Stomach (tissue), 8 donors: ENCODE measurements at regions not wholly inside any gene's neighbourhood (a gene's known extent, or its start where the extent isn't known, plus 50 kb on each side); places are given as distances from the start of the nearest gene placed in this dataset.

Source experiments
- DNase-seq, 2 donors: peaks; one replicate each; pipeline versions ENCODE4 v3.0.0 to v3.0.0-alpha.2; 2013 to 2019
- H3K27ac ChIP-seq, 5 donors: fragments of 200-600 bp in 4 of 5; sonication (generic) in 4 of 5; one replicate each; pipeline ENCODE4 v1.5.1; 2013 to 2019; ENCODE audit warnings: mild to moderate bottlenecking in 1 of 5, moderate library complexity in 1 of 5
- H3K27me3 ChIP-seq, 3 donors: fragments of 200-600 bp; sonication (generic); one replicate each; pipeline ENCODE4 v1.5.1; 2017 to 2019; ENCODE audit warnings: mixed run types in 1 of 3
- H3K36me3 ChIP-seq, 4 donors: fragments of 200-600 bp; sonication (generic); 1 replicate in 3 of 4; 2 replicates in 1 of 4; pipeline ENCODE4 v1.5.1; 2016 to 2019
- H3K4me1 ChIP-seq, 4 donors: fragments of 200-600 bp; sonication (generic); one replicate each; pipeline ENCODE4 v1.5.1; 2016 to 2019
- H3K4me3 ChIP-seq, 4 donors: fragments of 200-600 bp; sonication (generic) in 3 of 4; one replicate each; pipeline ENCODE4 v1.5.1; 2016 to 2019; ENCODE audit warnings: mild to moderate bottlenecking in 1 of 4
- H3K9me3 ChIP-seq, 4 donors: fragments of 200-600 bp; sonication (generic); one replicate each; pipeline ENCODE4 v1.5.1; 2016 to 2019
- EP300 ChIP-seq: sonication (generic); formaldehyde crosslinking; IDR thresholded peaks from one replicate; pipeline ENCODE4 v1.6.1; 2017; ENCODE audit warnings: antibody characterized with exemption
- POLR2A ChIP-seq, 4 donors: fragments of 450-650 bp; IDR thresholded peaks; one replicate each; pipeline ENCODE4 v1.6.1; 2016; ENCODE audit warnings: antibody characterized with exemption in 4 of 4, control low read depth in 2 of 4, mild to moderate bottlenecking in 1 of 4, moderate library complexity in 1 of 4
- POLR2AphosphoS5 ChIP-seq, 3 donors: sonication (generic); formaldehyde crosslinking; IDR thresholded peaks; one replicate each; pipeline ENCODE4 v1.6.1; 2016; ENCODE audit warnings: antibody characterized with exemption in 3 of 3
- WGBS, 5 donors: extraction: QIAGEN DNeasy Blood & Tissue Kit in 3 of 5; methylation state at CpG; one replicate each; pipeline versions ENCODE4 v1.1.5 to v1.1.7; 2013 to 2018; 5-methylcytosine and 5-hydroxymethylcytosine counted together
- intact Hi-C: fragments of 100-400 bp; cut with DNase I; formaldehyde crosslinking; loops from one replicate; pipeline ENCODE4 v1.15.1; 2023; ENCODE audit warnings: low total_unique reads
- TF ChIP-seq, protein P1 (sequence below), 7 experiments: fragments of 450-650 bp in 4 of 7; fragments of 200-600 bp in 3 of 7; sonication (generic) in 3 of 7; IDR thresholded peaks; one replicate each; pipeline ENCODE4 v1.5.1; 2016 to 2019; ENCODE audit warnings: antibody characterized with exemption in 7 of 7, control low read depth in 2 of 7, mild to moderate bottlenecking in 1 of 7
- donor health status: healthy with polysubstance abuse.
- donor health status: Bipolar disorder and iron deficiency.
- donor health status: healthy.

DNA sequence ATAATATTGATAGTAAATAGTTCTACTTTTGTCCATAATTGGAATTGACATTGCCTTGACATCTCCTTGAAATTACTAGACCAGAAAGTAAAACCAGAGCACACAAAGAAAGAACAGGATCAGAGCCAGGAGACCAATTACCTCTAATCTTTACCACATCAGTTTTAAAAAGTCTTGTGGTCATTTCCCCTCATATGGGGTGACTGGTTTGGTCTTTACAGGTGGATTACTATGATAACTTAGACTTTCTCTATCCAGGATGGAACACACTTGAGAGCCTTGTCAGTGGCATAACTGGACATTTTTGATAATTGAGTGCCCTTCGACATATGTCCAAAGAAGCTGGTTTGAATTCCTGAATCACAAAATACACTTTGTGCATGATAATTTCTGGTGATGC, 1148.1 kb upstream of the NCAM2 start:
- TF ChIP-seq, protein P1, sequence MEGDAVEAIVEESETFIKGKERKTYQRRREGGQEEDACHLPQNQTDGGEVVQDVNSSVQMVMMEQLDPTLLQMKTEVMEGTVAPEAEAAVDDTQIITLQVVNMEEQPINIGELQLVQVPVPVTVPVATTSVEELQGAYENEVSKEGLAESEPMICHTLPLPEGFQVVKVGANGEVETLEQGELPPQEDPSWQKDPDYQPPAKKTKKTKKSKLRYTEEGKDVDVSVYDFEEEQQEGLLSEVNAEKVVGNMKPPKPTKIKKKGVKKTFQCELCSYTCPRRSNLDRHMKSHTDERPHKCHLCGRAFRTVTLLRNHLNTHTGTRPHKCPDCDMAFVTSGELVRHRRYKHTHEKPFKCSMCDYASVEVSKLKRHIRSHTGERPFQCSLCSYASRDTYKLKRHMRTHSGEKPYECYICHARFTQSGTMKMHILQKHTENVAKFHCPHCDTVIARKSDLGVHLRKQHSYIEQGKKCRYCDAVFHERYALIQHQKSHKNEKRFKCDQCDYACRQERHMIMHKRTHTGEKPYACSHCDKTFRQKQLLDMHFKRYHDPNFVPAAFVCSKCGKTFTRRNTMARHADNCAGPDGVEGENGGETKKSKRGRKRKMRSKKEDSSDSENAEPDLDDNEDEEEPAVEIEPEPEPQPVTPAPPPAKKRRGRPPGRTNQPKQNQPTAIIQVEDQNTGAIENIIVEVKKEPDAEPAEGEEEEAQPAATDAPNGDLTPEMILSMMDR (IDR thresholded peaks at IDR 0.05) = no peak
- TF ChIP-seq POLR2AphosphoS5 (IDR thresholded peaks at IDR 0.05) (no peak), EP300 (no peak), POLR2A (IDR thresholded peaks at IDR 0.05) (no peak)
- Histone ChIP-seq H3K9me3 (peaks cover 0 to 10% (median 0%) of the 10 kb centered on the region in 4 donors), H3K27ac (no peak overlapping the region), H3K27me3 (no peaks in the 10 kb centered on the region), H3K36me3 (no peaks in the 10 kb centered on the region), H3K4me1 (no peaks in the 10 kb centered on the region), H3K4me3 (no peak overlapping the region)
- DNase-seq = no peak
- intact Hi-C loops = no loop called here
- 82 to 92% (median 88%) methylated on average over 1 of the region's 1 CpG for WGBS, 5 donors

DNA sequence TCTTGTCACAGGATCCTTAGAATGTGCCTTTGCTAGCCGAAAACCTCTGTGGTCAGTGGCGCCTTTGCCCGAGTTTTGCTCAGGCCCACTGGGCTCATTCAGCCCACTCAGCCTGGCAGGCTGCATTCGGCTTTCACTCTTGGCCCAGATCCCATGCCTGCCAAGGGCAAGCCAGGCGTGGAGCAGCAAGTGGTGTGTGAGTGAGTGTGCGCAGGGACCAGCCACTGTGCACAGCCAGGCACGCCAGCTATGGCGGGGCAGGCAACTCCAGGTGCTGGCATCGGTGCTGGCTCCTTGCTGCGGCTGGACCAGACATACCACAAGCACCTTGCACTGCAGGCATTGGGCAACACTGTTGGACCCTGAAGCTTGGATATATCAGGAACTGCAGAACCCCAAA, 1145.1 kb upstream of the NCAM2 start:
- WGBS, 5 donors = 90 to 95% (median 95%) methylated on average over 8 to 10 of the region's 10 CpGs
- intact Hi-C loops = no loop called here

DNA sequence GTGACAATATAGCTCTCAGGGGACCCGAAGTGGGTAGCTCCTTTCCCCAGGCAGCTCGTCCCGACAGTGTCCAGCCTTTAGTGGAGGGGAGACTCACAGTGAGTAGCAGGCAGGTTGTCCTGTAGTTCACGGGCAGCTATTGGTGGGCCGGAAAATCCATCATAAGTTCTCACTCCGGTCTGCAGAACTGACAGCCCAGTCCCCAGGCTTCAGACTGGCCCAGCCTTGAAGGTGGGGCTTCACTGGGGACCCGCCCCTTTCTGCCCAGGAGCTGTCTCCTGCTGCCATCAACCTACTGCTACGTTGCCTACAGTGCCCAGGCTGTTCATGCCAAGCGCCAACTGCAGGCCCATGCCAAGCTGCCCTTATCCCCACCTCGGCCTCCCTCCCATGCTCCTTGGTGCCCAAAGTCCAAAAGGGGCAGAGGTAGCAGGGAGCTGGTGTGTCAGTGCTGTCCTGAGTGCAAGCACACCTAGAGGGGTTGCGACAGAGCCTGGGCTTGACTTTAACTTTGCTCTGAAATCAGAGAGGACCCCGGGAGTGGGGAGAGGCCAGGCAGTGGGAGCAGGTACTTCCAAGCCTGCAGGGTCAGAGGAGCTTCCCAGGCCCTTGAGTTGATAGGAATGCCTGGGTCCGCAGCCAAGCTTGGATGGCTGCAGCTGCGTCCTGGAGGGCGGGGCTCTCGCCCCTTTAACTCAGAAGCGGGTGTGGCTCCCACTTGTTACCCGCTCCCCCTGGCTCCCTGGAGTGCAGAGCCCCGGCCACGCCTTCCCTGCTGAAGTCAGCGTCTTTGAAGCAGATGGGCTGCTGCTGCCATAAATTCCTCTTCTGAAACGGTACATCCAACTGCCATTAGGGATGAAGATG, 1144.3 kb upstream of the NCAM2 start:
- Histone ChIP-seq H3K4me3 (no peak overlapping the region), H3K9me3 (peaks cover 0 to 10% (median 0%) of the 10 kb centered on the region in 4 donors), H3K4me1 (no peaks in the 10 kb centered on the region), H3K36me3 (no peaks in the 10 kb centered on the region), H3K27me3 (no peaks in the 10 kb centered on the region), H3K27ac (no peak overlapping the region)
- TF ChIP-seq POLR2A (IDR thresholded peaks at IDR 0.05) (no peak), EP300 (no peak), POLR2AphosphoS5 (IDR thresholded peaks at IDR 0.05) (no peak)
- TF ChIP-seq, protein P1 (IDR thresholded peaks at IDR 0.05) = no peak
- intact Hi-C loops = no loop called here
- DNase-seq = no peak
- whole genome bisulfite sequencing, 5 donors = 76 to 86% (median 84%) methylated on average over 16 to 22 of the region's 22 CpGs

More for the DNA sequence above, 1145.1 kb upstream of the NCAM2 start:
- Histone ChIP-seq H3K27ac (no peak overlapping the region), H3K9me3 (peaks cover 0 to 10% (median 0%) of the 10 kb centered on the region in 4 donors), H3K4me1 (no peaks in the 10 kb centered on the region), H3K36me3 (no peaks in the 10 kb centered on the region), H3K27me3 (no peaks in the 10 kb centered on the region), H3K4me3 (no peak overlapping the region)
- TF ChIP-seq POLR2A (IDR thresholded peaks at IDR 0.05) (no peak), EP300 (no peak), POLR2AphosphoS5 (IDR thresholded peaks at IDR 0.05) (no peak)
- no peak for DNase-seq

DNA sequence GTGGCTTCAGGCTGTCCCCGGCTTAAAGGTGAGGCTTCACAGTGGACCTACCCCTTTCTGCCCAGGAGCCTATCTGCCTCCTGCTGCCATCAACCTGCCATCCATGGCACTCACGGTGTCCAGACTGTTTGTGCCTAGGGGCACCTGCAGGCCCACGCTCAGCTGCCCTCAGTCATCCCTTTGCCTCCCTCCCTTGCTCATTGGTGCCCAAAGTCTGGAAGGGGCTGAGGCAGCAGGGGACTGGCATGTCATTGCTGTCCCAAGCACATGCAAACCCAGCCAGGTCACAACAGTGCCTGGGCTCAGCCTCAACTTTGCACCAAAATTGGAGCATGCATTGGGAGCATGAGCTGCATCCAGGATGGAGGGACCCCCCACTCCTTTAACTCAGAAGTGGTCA, 1142.7 kb upstream of the NCAM2 start:
- H3K4me1 ChIP-seq = no peaks in the 10 kb centered on the region
- H3K9me3 ChIP-seq = peaks cover 0 to 10% (median 0%) of the 10 kb centered on the region in 4 donors
- TF ChIP-seq EP300 = no peak
- TF ChIP-seq POLR2AphosphoS5 (IDR thresholded peaks at IDR 0.05) = no peak
- TF ChIP-seq POLR2A (IDR thresholded peaks at IDR 0.05) = no peak
- TF ChIP-seq, protein P1 (IDR thresholded peaks at IDR 0.05) = no peak
- intact Hi-C loops = no loop called here
- DNase-seq = no peak
- no peak overlapping the region for H3K4me3 ChIP-seq
- no peaks in the 10 kb centered on the region for H3K36me3 ChIP-seq
- 84 to 94% (median 91%) methylated on average over 2 to 3 of the region's 3 CpGs for WGBS, 5 donors
- H3K27me3 ChIP-seq = no peaks in the 10 kb centered on the region
- no peak overlapping the region for H3K27ac ChIP-seq

DNA sequence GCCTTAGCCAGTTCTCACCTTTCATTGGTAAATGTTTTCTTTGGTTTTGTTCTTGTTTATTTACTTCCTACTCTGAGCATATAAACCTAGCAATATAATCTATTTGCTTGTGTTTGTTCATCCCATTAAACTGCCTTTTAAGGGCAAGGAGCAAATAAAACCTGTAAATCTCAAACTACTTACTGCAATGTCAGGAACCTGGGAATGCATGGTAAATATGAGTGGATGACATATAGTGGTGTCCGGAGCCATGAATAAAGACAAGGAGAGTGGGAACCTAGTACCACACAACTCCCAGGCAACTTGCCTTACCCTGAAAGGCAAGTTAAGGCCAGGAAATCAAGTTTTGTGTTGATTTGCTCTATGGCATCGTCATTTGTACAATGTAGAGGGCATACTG, 1133.7 kb upstream of the NCAM2 start:
- H3K36me3 ChIP-seq = no peaks in the 10 kb centered on the region
- TF ChIP-seq, protein P1 (IDR thresholded peaks at IDR 0.05) = no peak
- TF ChIP-seq POLR2A (IDR thresholded peaks at IDR 0.05) = no peak
- no peak for TF ChIP-seq EP300
- no peak for TF ChIP-seq POLR2AphosphoS5 (IDR thresholded peaks at IDR 0.05)
- no peaks in the 10 kb centered on the region for H3K9me3 ChIP-seq
- H3K27ac ChIP-seq = no peak overlapping the region
- no peak for DNase-seq
- intact Hi-C loops = no loop called here
- no peaks in the 10 kb centered on the region for H3K4me1 ChIP-seq
- no peak overlapping the region for H3K4me3 ChIP-seq
- no peaks in the 10 kb centered on the region for H3K27me3 ChIP-seq
- 64 to 92% (median 74%) methylated on average over 2 of the region's 2 CpGs for WGBS, 5 donors
